ENCODE measurements at regions not wholly inside any gene's neighbourhood (a gene's known extent, or its start where the extent isn't known, plus 50 kb on each side); places are given as distances from the start of the nearest gene placed in this dataset.

- TF ChIP-seq CTCF (IDR thresholded peaks at IDR 0.05) = no peak
- Histone ChIP-seq H3K9me3 (no peaks in the 10 kb centered on the region), H3K27me3 (no peaks in the 10 kb centered on the region), H3K27ac (no peak overlapping the region), H3K36me3 (no peaks in the 10 kb centered on the region), H3K4me3 (no peak overlapping the region), H3K4me1 (no peaks in the 10 kb centered on the region)
- intact Hi-C loops (cut with DNase I) = no loop called here
- DNase-seq (ENCODE audit: low spot score in 2 of 2) = no peak
These were observed 125.6 kb upstream of the TSLP start for GRCh38 chr5:110945874-110946436.

GRCh38 chr5:110951373-110951791 lies 120.1 kb upstream of the TSLP start:
- Histone ChIP-seq H3K27me3 (no peaks in the 10 kb centered on the region), H3K36me3 (no peaks in the 10 kb centered on the region)
- intact Hi-C loops (cut with DNase I) = no loop called here

GRCh38 chr5:110956280-110956912 lies 115.1 kb upstream of the TSLP start:
- no peak for DNase-seq (ENCODE audit: low spot score in 2 of 2)
- H3K36me3 ChIP-seq = no peaks in the 10 kb centered on the region
- H3K4me3 ChIP-seq = no peak overlapping the region
- no peak for TF ChIP-seq CTCF (IDR thresholded peaks at IDR 0.05)
- intact Hi-C loops (cut with DNase I) = no loop called here
- H3K4me1 ChIP-seq = no peaks in the 10 kb centered on the region
- no peaks in the 10 kb centered on the region for H3K27me3 ChIP-seq
- no peaks in the 10 kb centered on the region for H3K9me3 ChIP-seq
- H3K27ac ChIP-seq = no peak overlapping the region

More at GRCh38 chr5:110951373-110951791, 120.1 kb upstream of the TSLP start:
- no peaks in the 10 kb centered on the region for H3K4me1 ChIP-seq
- no peak for TF ChIP-seq CTCF (IDR thresholded peaks at IDR 0.05)
- no peak for DNase-seq (ENCODE audit: low spot score in 2 of 2)
- H3K9me3 ChIP-seq = no peaks in the 10 kb centered on the region
- no peak overlapping the region for H3K27ac ChIP-seq
- no peak overlapping the region for H3K4me3 ChIP-seq

- Histone ChIP-seq H3K9me3 (no peaks in the 10 kb centered on the region), H3K27ac (no peak overlapping the region), H3K4me3 (no peak overlapping the region), H3K36me3 (no peaks in the 10 kb centered on the region), H3K27me3 (no peaks in the 10 kb centered on the region), H3K4me1 (no peaks in the 10 kb centered on the region)
- no peak for TF ChIP-seq CTCF (IDR thresholded peaks at IDR 0.05)
- no peak for DNase-seq (ENCODE audit: low spot score in 2 of 2)
- intact Hi-C loops (cut with DNase I) = no loop called here
These were observed 114.3 kb upstream of the TSLP start for GRCh38 chr5:110956913-110957813.

- H3K27ac ChIP-seq = no peak overlapping the region
- no peak overlapping the region for H3K4me3 ChIP-seq
- intact Hi-C loops (cut with DNase I) = no loop called here
- DNase-seq (ENCODE audit: low spot score in 2 of 2) = no peak
- TF ChIP-seq CTCF (IDR thresholded peaks at IDR 0.05) = no peak
- no peaks in the 10 kb centered on the region for H3K9me3 ChIP-seq
- H3K4me1 ChIP-seq = no peaks in the 10 kb centered on the region
- H3K27me3 ChIP-seq = no peaks in the 10 kb centered on the region
- no peaks in the 10 kb centered on the region for H3K36me3 ChIP-seq
These were observed 113.6 kb upstream of the TSLP start for GRCh38 chr5:110957934-110958333.

Data from ascending aorta (tissue), 2 donors.